GM12875 (cell line): ENCODE measurements at regions not wholly inside any gene's neighbourhood (a gene's known extent, or its start where the extent isn't known, plus 50 kb on each side); places are given as distances from the start of the nearest gene placed in this dataset.

Experiments
- H3K4me3 ChIP-seq: one replicate; pipeline ENCODE4 v1.5.1; 2011; ENCODE audit warnings: low read depth, low read length, control low read depth
- CTCF ChIP-seq: IDR thresholded peaks from 2 replicates; pipeline ENCODE4 v1.5.1; 2011; ENCODE audit warnings: low read depth, mild to moderate bottlenecking, control low read depth, inconsistent platforms, low read length, moderate library complexity, borderline replicate concordance; ENCODE audit not compliant: insufficient read depth

GRCh38 chr3:4218456-4219226 lies 84.5 kb upstream of the SETMAR start:
- H3K4me3 ChIP-seq = no peak overlapping the region
- TF ChIP-seq CTCF = no peak

DNA sequence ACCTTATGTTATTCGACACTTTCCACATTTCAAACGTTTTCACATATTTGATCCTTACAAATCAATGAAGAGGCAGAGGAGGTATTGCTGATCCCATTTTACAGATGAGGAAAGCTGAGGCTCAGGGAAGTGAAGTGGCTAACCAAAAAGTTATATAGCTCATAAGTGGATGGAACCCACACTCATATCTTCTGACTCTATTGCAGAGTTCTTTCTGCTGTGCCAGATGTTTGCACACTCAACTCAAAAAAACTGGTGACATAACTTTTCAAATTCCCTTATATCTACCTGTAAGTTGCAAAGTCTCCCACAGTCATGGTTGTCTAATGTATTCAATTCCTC lies 84.0 kb upstream of the SETMAR start:
- no peak overlapping the region for H3K4me3 ChIP-seq
- no peak for TF ChIP-seq CTCF

GRCh38 chr3:4220065-4220464 lies 83.1 kb upstream of the SETMAR start:
- no peak overlapping the region for H3K4me3 ChIP-seq
- TF ChIP-seq CTCF = no peak

DNA sequence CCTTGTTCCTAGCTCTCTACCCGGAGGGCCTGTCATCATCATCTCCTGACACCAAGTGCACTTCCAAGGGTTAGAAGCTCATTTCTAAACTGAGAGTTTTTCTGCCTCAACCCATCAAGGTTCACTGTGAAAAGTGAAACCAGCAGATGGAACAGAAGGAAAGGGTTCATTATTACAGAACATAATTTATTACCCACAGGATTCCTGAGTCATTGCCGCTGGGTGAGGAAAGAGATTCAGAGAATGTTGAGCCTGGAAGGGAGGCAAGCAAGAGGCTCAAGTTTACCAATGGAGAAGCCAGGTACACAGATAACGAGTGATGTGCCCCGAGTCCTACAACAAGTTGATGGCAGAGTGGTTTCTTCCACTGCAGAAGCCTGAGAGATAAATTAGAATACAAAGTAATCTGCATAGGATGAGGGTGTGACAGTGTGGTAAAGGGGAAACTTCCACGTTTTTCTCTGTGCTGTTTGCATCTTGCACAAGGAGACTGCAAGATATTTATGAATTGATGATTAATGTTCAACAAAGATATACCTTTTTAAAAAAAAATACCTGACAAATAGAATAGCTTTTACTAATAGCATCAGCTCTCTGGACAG lies 80.5 kb upstream of the SETMAR start:
- H3K4me3 ChIP-seq = no peak overlapping the region

GRCh38 chr3:4223777-4224176 lies 79.4 kb upstream of the SETMAR start:
- H3K4me3 ChIP-seq = no peak overlapping the region
- no peak for TF ChIP-seq CTCF

More for the DNA sequence above, 80.5 kb upstream of the SETMAR start:
- TF ChIP-seq CTCF = no peak

- H3K4me3 ChIP-seq = no peak overlapping the region
- TF ChIP-seq CTCF = no peak
Measured at GRCh38 chr3:4224331-4224730, 78.8 kb upstream of the SETMAR start.

DNA sequence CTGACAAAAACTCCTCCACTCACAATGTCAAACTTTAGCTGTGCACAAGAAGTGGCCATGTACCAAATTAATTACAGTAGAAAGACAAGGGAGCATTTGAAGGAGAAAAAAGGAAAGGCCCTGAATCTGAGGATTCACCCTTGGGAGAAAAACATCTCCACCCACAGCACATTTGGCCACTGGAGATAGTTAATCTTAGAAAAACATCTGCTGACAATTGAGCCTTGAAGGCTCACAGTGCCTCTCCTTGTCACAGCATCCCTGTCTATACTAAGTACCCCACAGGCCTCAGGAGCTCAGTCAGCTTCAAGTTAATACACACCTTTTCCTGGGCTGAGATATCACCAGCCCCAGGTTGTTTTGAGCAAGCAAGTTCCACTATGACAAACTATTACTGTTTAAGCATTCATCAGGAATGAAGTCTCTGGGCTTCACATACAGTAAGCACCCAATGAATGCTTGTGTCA lies 78.1 kb upstream of the SETMAR start:
- no peak overlapping the region for H3K4me3 ChIP-seq
- TF ChIP-seq CTCF = no peak
